MM.1S (cell line): ENCODE measurements at regions not wholly inside any gene's neighbourhood (a gene's known extent, or its start where the extent isn't known, plus 50 kb on each side); places are given as distances from the start of the nearest gene placed in this dataset.
A peak's percentile ranks its signal among the peaks of the same experiment; 100 is the strongest.

Source experiments
- DNase-seq: peaks from one replicate; pipeline ENCODE4 v3.0.0-alpha.2; 2015
- H2AFZ ChIP-seq: fragments of 300-600 bp; sonication (generic); 2 replicates; pipeline ENCODE4 v1.6.0; 2016; ENCODE audit warnings: antibody characterized with exemption, low read length
- H3F3A ChIP-seq: fragments of 300-600 bp; sonication (generic); 2 replicates; pipeline ENCODE4 v1.6.1; 2016; ENCODE audit warnings: mild to moderate bottlenecking, antibody characterized with exemption, low read length, moderate library complexity, mixed read lengths; ENCODE audit not compliant: insufficient read depth
- H3K27ac ChIP-seq: fragments of 300-600 bp; sonication (generic); 2 replicates; pipeline ENCODE4 v1.5.1; 2016; ENCODE audit warnings: mild to moderate bottlenecking, low read length
- H3K27me3 ChIP-seq: fragments of 300-600 bp; sonication (generic); replicated peaks from 2 replicates; pipeline ENCODE4 v1.6.0; 2016; ENCODE audit warnings: low read length; ENCODE audit not compliant: insufficient read depth
- H3K36me3 ChIP-seq: fragments of 300-600 bp; sonication (generic); replicated peaks from 2 replicates; pipeline ENCODE4 v1.6.1; 2016; ENCODE audit warnings: mild to moderate bottlenecking, low read length, mixed read lengths; ENCODE audit not compliant: insufficient read depth
- H3K4me1 ChIP-seq: fragments of 300-600 bp; sonication (generic); 2 replicates; pipeline ENCODE4 v1.6.1; 2016; ENCODE audit warnings: low read length, mixed read lengths
- H3K4me2 ChIP-seq: fragments of 300-600 bp; sonication (generic); 2 replicates; pipeline ENCODE4 v1.6.0; 2016; ENCODE audit warnings: low read depth, low read length
- H3K4me3 ChIP-seq: fragments of 300-600 bp; sonication (generic); 2 replicates; pipeline ENCODE4 v1.5.1; 2016; ENCODE audit warnings: low read length, mixed read lengths
- H3K79me2 ChIP-seq: fragments of 300-600 bp; sonication (generic); 2 replicates; pipeline ENCODE4 v1.6.1; 2016; ENCODE audit warnings: mixed run types, low read length, mixed read lengths
- H3K9ac ChIP-seq: fragments of 300-600 bp; sonication (generic); 2 replicates; pipeline ENCODE4 v1.6.1; 2016; ENCODE audit warnings: low read length, mixed read lengths
- H3K9me2 ChIP-seq: fragments of 300-600 bp; sonication (generic); replicated peaks from 2 replicates; pipeline ENCODE4 v1.6.1; 2016; ENCODE audit warnings: mild to moderate bottlenecking, low read length, mixed read lengths; ENCODE audit not compliant: insufficient read depth
- H3K9me3 ChIP-seq: fragments of 300-600 bp; sonication (generic); replicated peaks from 2 replicates; pipeline ENCODE4 v1.6.1; 2016; ENCODE audit warnings: mild to moderate bottlenecking, low read length, mixed read lengths; ENCODE audit not compliant: insufficient read depth
- H4K20me1 ChIP-seq: fragments of 300-600 bp; sonication (generic); 2 replicates; pipeline ENCODE4 v1.6.1; 2016; ENCODE audit warnings: mild to moderate bottlenecking, low read length, moderate library complexity, mixed read lengths; ENCODE audit not compliant: insufficient read depth
- EZH2 ChIP-seq: fragments of 300-600 bp; sonication (generic); optimal IDR thresholded peaks from 2 replicates; pipeline ENCODE3; 2017; ENCODE audit warnings: low read depth, mild to moderate bottlenecking, antibody characterized with exemption, low read length, mixed read lengths
- EZH2phosphoT487 ChIP-seq: fragments of 300-600 bp; sonication (generic); IDR thresholded peaks from 2 replicates; pipeline ENCODE4 v1.6.1; 2018; ENCODE audit warnings: antibody characterized with exemption, low read length
- TF ChIP-seq, protein P1 (sequence below): fragments of 300-600 bp; sonication (generic); IDR thresholded peaks from 2 replicates; pipeline ENCODE4 v1.5.1; 2016; ENCODE audit warnings: antibody characterized with exemption, low read length, mixed read lengths

DNA sequence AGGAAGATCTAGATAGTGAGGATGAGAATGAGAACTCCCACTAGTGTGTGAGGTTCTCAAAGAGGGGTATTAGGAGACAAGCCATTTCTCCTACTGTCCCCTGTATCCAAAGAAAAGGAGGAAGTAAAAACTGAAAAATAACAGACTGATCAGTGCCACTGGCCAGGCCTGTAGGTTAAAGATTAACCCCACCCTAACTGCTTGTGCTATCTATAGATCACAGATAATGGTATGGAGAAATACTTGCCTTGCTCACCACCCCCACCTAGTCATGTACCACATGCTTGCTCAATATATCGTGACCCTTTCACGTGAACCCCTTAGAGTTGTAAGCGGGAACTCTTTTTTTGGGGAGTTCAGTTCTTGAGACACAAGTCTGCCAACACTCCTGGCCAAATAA lies 519.7 kb upstream of the FRG2C start:
- TF ChIP-seq, protein P1, sequence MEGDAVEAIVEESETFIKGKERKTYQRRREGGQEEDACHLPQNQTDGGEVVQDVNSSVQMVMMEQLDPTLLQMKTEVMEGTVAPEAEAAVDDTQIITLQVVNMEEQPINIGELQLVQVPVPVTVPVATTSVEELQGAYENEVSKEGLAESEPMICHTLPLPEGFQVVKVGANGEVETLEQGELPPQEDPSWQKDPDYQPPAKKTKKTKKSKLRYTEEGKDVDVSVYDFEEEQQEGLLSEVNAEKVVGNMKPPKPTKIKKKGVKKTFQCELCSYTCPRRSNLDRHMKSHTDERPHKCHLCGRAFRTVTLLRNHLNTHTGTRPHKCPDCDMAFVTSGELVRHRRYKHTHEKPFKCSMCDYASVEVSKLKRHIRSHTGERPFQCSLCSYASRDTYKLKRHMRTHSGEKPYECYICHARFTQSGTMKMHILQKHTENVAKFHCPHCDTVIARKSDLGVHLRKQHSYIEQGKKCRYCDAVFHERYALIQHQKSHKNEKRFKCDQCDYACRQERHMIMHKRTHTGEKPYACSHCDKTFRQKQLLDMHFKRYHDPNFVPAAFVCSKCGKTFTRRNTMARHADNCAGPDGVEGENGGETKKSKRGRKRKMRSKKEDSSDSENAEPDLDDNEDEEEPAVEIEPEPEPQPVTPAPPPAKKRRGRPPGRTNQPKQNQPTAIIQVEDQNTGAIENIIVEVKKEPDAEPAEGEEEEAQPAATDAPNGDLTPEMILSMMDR, result no peak
- no peak for TF ChIP-seq EZH2phosphoT487
- TF ChIP-seq EZH2, result no peak
- DNase-seq, result no peak
- no peaks in the 10 kb centered on the region for H3K27me3 ChIP-seq

DNA sequence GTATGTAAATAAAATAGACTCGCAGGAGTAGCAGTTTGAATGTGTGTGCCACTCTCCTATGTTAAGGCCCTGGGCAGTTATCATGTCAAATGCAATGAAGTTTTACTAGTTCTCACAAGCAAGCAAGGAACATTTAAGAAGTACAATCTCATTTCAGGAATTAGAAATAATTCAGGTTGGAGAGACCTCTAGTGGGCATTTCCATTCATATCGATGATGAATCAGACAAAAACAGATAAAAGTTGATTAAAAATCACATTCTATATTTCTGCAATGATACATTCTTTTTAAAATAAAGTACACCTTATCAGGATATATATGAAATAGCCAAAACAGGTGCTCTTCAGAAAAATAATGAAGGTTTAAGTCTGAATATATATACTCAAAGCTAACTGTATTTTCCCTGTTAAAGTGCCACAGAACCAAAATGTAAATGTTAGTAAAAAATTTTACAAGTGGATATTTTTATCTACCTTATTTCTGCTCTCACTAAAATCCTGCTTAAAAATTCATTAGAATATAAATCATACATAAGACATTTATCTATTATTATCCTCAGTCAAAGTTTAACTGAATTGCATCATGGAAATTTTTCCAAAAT lies 492.4 kb upstream of the FRG2C start:
- no peak overlapping the region for H3K27ac ChIP-seq
- H3F3A ChIP-seq, result no peaks in the 10 kb centered on the region
- H3K9me2 ChIP-seq, result no peaks in the 10 kb centered on the region
- DNase-seq, result peak; percentile 40
- no peaks in the 10 kb centered on the region for H3K27me3 ChIP-seq
- H3K9me3 ChIP-seq, result no peaks in the 10 kb centered on the region
- H3K4me3 ChIP-seq, result no peak overlapping the region
- TF ChIP-seq, protein P1, result peak; percentile 58
- TF ChIP-seq EZH2phosphoT487 (no peak), EZH2 (no peak)
- no peak overlapping the region for H3K4me2 ChIP-seq
- H3K36me3 ChIP-seq, result no peaks in the 10 kb centered on the region
- H4K20me1 ChIP-seq, result no peaks in the 10 kb centered on the region
- H3K9ac ChIP-seq, result no peak overlapping the region
- H3K4me1 ChIP-seq, result no peaks in the 10 kb centered on the region
- H3K79me2 ChIP-seq, result no peaks in the 10 kb centered on the region
- no peak overlapping the region for H2AFZ ChIP-seq

More for the DNA sequence above, 519.7 kb upstream of the FRG2C start:
- Histone ChIP-seq H3K9me2 (no peaks in the 10 kb centered on the region), H3K4me2 (no peak overlapping the region), H3K79me2 (no peaks in the 10 kb centered on the region), H3K4me1 (no peaks in the 10 kb centered on the region), H3K9ac (no peak overlapping the region), H4K20me1 (no peaks in the 10 kb centered on the region), H3K36me3 (no peaks in the 10 kb centered on the region), H2AFZ (no peak overlapping the region), H3K27ac (no peak overlapping the region), H3K9me3 (no peaks in the 10 kb centered on the region), H3K4me3 (no peak overlapping the region), H3F3A (no peaks in the 10 kb centered on the region)

DNA sequence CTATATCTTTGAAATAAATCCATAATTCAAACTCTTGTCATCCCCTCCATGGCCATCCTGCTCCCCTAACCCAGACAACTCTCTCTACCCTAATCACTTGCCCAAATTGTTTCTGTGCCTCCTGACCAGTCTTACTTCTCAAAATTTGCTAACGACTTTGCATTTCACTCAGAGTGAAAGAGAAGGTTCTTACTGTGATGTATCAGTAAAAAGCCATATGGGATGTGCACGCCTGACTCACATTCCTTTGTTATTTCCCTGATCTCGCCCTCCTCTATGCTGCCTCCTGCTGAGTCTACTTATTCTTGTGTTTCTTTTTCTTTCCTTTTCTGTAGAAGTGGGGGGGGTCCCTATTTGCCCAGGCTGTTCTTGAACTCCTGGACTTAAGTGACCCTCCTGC lies 487.2 kb upstream of the FRG2C start:
- no peak overlapping the region for H2AFZ ChIP-seq
- H3K4me1 ChIP-seq, result peaks cover 10% of the 10 kb centered on the region
- H3K27ac ChIP-seq, result no peak overlapping the region
- TF ChIP-seq, protein P1, result no peak
- TF ChIP-seq EZH2phosphoT487 (no peak), EZH2 (no peak)
- H4K20me1 ChIP-seq, result no peaks in the 10 kb centered on the region
- no peak overlapping the region for H3K4me2 ChIP-seq
- H3K27me3 ChIP-seq, result no peaks in the 10 kb centered on the region
- no peak overlapping the region for H3K4me3 ChIP-seq
- no peak overlapping the region for H3K9ac ChIP-seq
- H3K9me2 ChIP-seq, result no peaks in the 10 kb centered on the region
- no peaks in the 10 kb centered on the region for H3K9me3 ChIP-seq
- no peaks in the 10 kb centered on the region for H3K36me3 ChIP-seq
- peaks cover 3% of the 10 kb centered on the region; the same call in 1 of the 2 replicates for H3F3A ChIP-seq
- DNase-seq, result no peak
- no peaks in the 10 kb centered on the region for H3K79me2 ChIP-seq
